Epithelial cell of esophagus (primary cell): ENCODE measurements at regions not wholly inside any gene's neighbourhood (a gene's known extent, or its start where the extent isn't known, plus 50 kb on each side); places are given as distances from the start of the nearest gene placed in this dataset.

Experiments used
- DNase-seq: peaks from one replicate; pipeline ENCODE4 v3.0.0; 2010; ENCODE audit warnings: low read depth
- H3K4me3 ChIP-seq: 2 replicates; pipeline ENCODE4 v1.5.1; 2011; ENCODE audit warnings: mild to moderate bottlenecking, low read length, control low read depth
- CTCF ChIP-seq: IDR thresholded peaks from 2 replicates; pipeline ENCODE4 v1.5.1; 2011; ENCODE audit warnings: low read depth, mild to moderate bottlenecking, low read length, control low read depth, inconsistent platforms; ENCODE audit not compliant: insufficient read depth; ENCODE audit errors: missing control alignments

DNA sequence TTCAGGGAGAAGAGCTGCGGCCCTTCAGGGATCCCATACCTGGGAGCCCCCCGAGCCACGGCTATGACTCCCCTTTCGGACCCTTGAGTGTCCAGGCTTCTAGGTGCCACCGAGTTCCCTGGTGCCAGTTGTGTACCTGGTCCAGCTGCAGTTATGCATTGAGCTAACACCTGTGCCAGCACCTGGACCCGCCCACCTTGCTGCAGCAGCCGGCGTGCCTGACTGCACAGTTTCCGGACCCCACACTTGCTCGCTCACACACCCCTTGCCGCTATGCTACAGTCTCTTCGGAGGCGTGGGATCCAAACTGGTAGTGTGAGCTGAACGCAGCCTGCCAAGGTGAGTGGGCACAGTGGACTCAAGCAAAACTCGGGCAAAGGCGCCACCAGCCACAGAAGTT lies 284.5 kb upstream of the ROBO1 start:
- no peak for DNase-seq
- TF ChIP-seq CTCF = no peak
- no peak overlapping the region for H3K4me3 ChIP-seq

DNA sequence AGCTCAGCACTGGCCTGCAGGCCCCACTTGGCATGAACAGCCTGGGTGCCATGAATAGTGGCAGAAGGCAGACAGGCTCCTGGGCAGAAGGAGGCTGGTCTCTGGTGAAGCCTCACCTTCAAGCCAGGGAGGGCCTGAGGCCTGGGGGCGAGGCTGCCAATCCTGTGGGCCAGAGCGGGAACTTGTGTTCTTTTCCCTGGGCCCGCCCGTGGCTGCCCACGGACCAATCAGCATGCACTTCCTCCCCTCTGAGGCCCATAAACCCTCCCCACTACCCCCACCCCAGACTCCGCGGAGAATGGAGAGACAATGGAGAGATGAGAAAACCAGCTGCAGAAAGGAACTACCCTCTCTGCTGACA lies 283.8 kb upstream of the ROBO1 start:
- TF ChIP-seq CTCF = no peak
- no peak for DNase-seq

DNA sequence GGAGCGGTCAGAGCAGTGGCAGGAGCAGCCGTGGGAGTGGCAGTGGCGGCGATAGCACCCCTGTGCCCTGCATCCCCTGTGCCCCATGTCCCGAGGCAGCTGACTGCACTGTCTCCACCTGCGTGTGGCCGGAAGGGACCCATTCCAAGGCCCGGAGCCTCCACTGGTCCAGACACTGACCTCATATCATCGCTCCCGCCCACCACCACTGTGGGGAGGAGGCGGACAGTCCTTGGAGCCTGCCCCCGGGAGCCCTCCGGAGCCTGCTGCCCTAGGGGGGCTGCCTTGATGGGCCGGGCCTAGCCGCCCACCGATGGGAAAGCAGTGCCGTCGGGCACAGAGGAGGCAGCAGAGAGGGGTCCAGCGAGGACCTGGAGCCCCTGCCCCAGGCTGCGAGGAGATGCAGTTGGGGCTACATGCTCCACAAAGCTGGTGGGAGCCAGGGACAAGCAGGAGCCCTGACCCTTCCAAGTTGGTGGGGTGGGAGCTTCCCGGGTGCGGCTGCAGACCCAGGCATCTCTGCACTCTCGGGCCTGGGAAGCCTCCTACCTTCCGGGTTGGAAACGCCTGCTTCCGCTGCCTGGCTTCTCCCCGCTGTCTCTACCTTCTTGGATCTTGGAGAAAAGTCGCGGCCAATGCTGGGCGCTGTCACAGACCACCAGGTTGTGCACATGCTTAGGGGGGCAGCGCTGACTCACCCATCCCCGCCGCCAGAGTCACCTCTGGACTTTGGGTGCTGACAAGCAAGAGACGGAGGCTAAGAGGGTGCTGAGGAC lies 283.2 kb upstream of the ROBO1 start:
- no peak for DNase-seq
- TF ChIP-seq CTCF = no peak
- no peak overlapping the region for H3K4me3 ChIP-seq

More for the DNA sequence above, 283.8 kb upstream of the ROBO1 start:
- H3K4me3 ChIP-seq = no peak overlapping the region

- H3K4me3 ChIP-seq = no peak overlapping the region
- no peak for DNase-seq
- no peak for TF ChIP-seq CTCF
Measured at GRCh38 chr3:80043226-80043625, 275.4 kb upstream of the ROBO1 start.

DNA sequence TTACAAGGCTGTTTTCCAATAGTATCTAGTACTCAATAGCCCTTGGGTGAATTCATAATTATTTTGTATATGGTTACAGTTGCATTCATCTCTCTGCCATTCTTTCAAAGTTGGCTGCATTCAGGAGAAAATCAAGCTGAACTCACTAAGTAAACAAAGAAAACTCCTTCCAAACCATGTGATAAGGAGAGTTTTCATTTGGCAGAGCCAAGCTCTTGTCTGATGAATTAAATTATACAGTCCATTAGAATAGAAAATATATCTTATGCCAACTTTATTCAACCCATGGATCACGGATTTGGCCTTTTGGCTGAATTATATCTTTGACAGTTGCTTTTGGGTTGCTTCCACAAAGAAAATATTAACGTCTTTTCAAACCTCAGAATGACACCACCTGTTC lies 272.3 kb upstream of the ROBO1 start:
- no peak overlapping the region for H3K4me3 ChIP-seq
- no peak for TF ChIP-seq CTCF
- no peak for DNase-seq

DNA sequence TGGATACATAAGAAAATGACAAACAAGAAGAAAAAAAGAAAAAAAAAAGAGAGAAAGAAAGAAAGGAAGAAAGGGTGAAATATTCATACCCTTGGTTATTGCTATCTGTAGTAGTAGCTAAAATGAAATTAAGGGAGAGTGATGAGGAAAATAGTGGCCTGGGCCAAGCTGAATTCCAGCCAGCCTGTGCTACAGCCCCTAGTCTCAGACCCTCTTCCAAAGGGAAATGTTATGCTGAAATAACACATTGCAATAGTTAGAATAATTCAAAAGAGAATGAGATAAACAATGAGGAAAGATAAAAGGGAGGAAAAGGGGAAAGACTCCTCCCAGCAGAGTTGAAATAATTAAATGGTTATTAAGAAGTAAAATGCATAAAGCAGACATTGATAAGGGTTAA lies 268.4 kb upstream of the ROBO1 start:
- TF ChIP-seq CTCF = no peak
- no peak for DNase-seq
- no peak overlapping the region for H3K4me3 ChIP-seq

DNA sequence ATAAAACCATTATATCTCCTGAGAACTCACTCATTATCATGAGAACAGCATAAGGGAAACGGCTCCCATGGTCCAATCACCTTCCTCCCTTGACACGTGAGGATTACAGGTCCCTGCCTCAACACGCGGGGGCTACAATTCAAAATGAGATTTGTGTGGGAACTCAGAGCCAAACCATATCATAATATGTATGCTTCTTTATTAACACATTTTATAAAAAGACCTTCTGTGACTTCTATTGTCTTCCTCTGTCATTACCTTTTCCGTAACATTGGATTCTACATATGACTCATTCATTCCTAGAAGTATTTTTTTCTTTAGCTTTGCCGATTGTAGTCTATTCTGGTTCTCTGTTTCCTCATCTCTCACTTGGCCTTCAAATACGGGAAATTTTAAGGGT lies 267.2 kb upstream of the ROBO1 start:
- DNase-seq = no peak
- no peak for TF ChIP-seq CTCF
- H3K4me3 ChIP-seq = no peak overlapping the region
